A673 (cell line): ENCODE measurements at regions not wholly inside any gene's neighbourhood (a gene's known extent, or its start where the extent isn't known, plus 50 kb on each side); places are given as distances from the start of the nearest gene placed in this dataset.

Experiments
- BruUV-seq: library from RNA; stranded (reverse); fragments of 400-500 nt; replicated peaks from 2 replicates; lab custom pipeline; 2021; lab: Mats Ljungman, UMichigan
- CTCF ChIA-PET: fragments of 300-600 bp; sonication (Branson Sonifier 250); formaldehyde crosslinking; loops from one replicate; lab custom pipeline; 2022; ENCODE audit warnings: antibody characterized with exemption; lab: Charles Lee
- POLR2A ChIA-PET: fragments of 300-600 bp; sonication (Branson Sonifier 250); formaldehyde crosslinking; loops from one replicate; lab custom pipeline; 2022; ENCODE audit warnings: antibody characterized with exemption; ENCODE audit not compliant: low non-redundant PET; lab: Charles Lee
- DNase-seq: peaks from one replicate; pipeline ENCODE4 v3.0.0-alpha.2; 2015; ENCODE audit warnings: low spot score
- H3K27ac ChIP-seq: fragments of 200-600 bp; sonication (generic); 2 replicates; pipeline ENCODE4 v1.5.1; 2016; ENCODE audit warnings: mixed run types, low read depth, mild to moderate bottlenecking, mixed read lengths, antibody characterized with exemption, low read length; ENCODE audit not compliant: poor library complexity, severe bottlenecking
- H3K27me3 ChIP-seq: fragments of 200-600 bp; sonication (generic); replicated peaks from 2 replicates; pipeline ENCODE4 v1.6.1; 2017; ENCODE audit warnings: mixed run types, low read depth, mild to moderate bottlenecking, mixed read lengths, antibody characterized with exemption, low read length; ENCODE audit not compliant: insufficient read depth, poor library complexity
- H3K36me3 ChIP-seq: fragments of 200-600 bp; sonication (generic); 2 replicates; pipeline ENCODE4 v1.6.1; 2016; ENCODE audit warnings: mixed run types, mild to moderate bottlenecking, mixed read lengths, antibody characterized with exemption, low read length; ENCODE audit not compliant: insufficient read depth, poor library complexity, severe bottlenecking
- H3K4me1 ChIP-seq: fragments of 200-600 bp; sonication (generic); 2 replicates; pipeline ENCODE4 v1.6.1; 2017; ENCODE audit warnings: mixed run types, mild to moderate bottlenecking, mixed read lengths, antibody characterized with exemption, low read length; ENCODE audit not compliant: insufficient read depth, poor library complexity, severe bottlenecking
- H3K4me3 ChIP-seq: fragments of 200-600 bp; sonication (generic); 2 replicates; pipeline ENCODE4 v1.5.1; 2016; ENCODE audit warnings: low read depth, mixed run types, mild to moderate bottlenecking, mixed read lengths, low read length; ENCODE audit not compliant: poor library complexity, severe bottlenecking
- H3K9me3 ChIP-seq: fragments of 200-600 bp; sonication (generic); 2 replicates; pipeline ENCODE4 v1.6.1; 2016; ENCODE audit warnings: mixed run types, low read depth, mild to moderate bottlenecking, mixed read lengths, antibody characterized with exemption, low read length; ENCODE audit not compliant: poor library complexity, severe bottlenecking
- CTCF ChIP-seq: fragments of 300-800, 200-600 bp; sonication (generic); conservative IDR thresholded peaks from 2 replicates; pipeline ENCODE4 v1.5.1; 2017; ENCODE audit warnings: low read depth, mild to moderate bottlenecking, antibody characterized with exemption, low read length, moderate library complexity, mixed read lengths
- EZH2 ChIP-seq: fragments of 200-600 bp; sonication (generic); IDR thresholded peaks from 2 replicates; pipeline ENCODE4 v1.6.1; 2017; ENCODE audit warnings: borderline replicate concordance, low read depth, mild to moderate bottlenecking, mixed read lengths, antibody characterized with exemption, low read length; ENCODE audit not compliant: poor library complexity, severe bottlenecking
- intact Hi-C: fragments of 100-400 bp; cut with micrococcal nuclease; formaldehyde crosslinking; loops from one replicate; pipeline ENCODE4 v1.10.0; 2022; ENCODE audit not compliant: unreplicated experiment

GRCh38 chr1:173414136-173414535, 63.0 kb upstream of the PRDX6 start:
- DNase-seq = no peak
- no TSS peak for BruUV-seq
- no peak for TF ChIP-seq EZH2
- no peak for TF ChIP-seq CTCF
- Histone ChIP-seq H3K36me3 (no peaks in the 10 kb centered on the region), H3K4me3 (no peak overlapping the region), H3K27me3 (no peaks in the 10 kb centered on the region), H3K9me3 (no peaks in the 10 kb centered on the region), H3K4me1 (no peaks in the 10 kb centered on the region), H3K27ac (no peak overlapping the region)
- POLR2A ChIA-PET = no interaction called here
- CTCF ChIA-PET = no interaction called here
- intact Hi-C loops = loop anchor here (10.0 kb wide), 1 partner anchor 589 kb away; no protein-coding TSS in a partner anchor

GRCh38 chr1:173414539-173415226, 62.5 kb upstream of the PRDX6 start:
- no peak for DNase-seq
- no peaks in the 10 kb centered on the region for H3K36me3 ChIP-seq
- no peak overlapping the region for H3K4me3 ChIP-seq
- H3K27ac ChIP-seq = no peak overlapping the region
- no TSS peak for BruUV-seq
- CTCF ChIA-PET = no interaction called here
- no peaks in the 10 kb centered on the region for H3K4me1 ChIP-seq
- intact Hi-C loops = loop anchor here (5.0 to 10.0 kb wide), 2 partner anchors 590 to 658 kb away; no protein-coding TSS in a partner anchor
- TF ChIP-seq EZH2 (no peak), CTCF (no peak)
- no peaks in the 10 kb centered on the region for H3K27me3 ChIP-seq
- POLR2A ChIA-PET = no interaction called here
- H3K9me3 ChIP-seq = no peaks in the 10 kb centered on the region

- Histone ChIP-seq H3K4me1 (no peaks in the 10 kb centered on the region), H3K27me3 (no peaks in the 10 kb centered on the region), H3K9me3 (no peaks in the 10 kb centered on the region), H3K27ac (no peak overlapping the region), H3K36me3 (no peaks in the 10 kb centered on the region), H3K4me3 (no peak overlapping the region)
- TF ChIP-seq CTCF = no peak
- TF ChIP-seq EZH2 = no peak
- DNase-seq = no peak
- intact Hi-C loops = loop anchor here (5.0 to 10.0 kb wide), 2 partner anchors 591 to 657 kb away; no protein-coding TSS in a partner anchor
- CTCF ChIA-PET = no interaction called here
- POLR2A ChIA-PET = no interaction called here
- no TSS peak for BruUV-seq
Measured at GRCh38 chr1:173415490-173415889, 61.6 kb upstream of the PRDX6 start.
